GM18907 (cell line): ENCODE measurements at regions not wholly inside any gene's neighbourhood (a gene's known extent, or its start where the extent isn't known, plus 50 kb on each side); places are given as distances from the start of the nearest gene placed in this dataset.

Experiments
- ATAC-seq: cut with Tn5 transposase; IDR thresholded peaks from one replicate; pipeline ENCODE4 v1.9.1; 2021; ENCODE audit warnings: mild to moderate bottlenecking, moderate library complexity; ENCODE audit not compliant: unreplicated experiment

DNA sequence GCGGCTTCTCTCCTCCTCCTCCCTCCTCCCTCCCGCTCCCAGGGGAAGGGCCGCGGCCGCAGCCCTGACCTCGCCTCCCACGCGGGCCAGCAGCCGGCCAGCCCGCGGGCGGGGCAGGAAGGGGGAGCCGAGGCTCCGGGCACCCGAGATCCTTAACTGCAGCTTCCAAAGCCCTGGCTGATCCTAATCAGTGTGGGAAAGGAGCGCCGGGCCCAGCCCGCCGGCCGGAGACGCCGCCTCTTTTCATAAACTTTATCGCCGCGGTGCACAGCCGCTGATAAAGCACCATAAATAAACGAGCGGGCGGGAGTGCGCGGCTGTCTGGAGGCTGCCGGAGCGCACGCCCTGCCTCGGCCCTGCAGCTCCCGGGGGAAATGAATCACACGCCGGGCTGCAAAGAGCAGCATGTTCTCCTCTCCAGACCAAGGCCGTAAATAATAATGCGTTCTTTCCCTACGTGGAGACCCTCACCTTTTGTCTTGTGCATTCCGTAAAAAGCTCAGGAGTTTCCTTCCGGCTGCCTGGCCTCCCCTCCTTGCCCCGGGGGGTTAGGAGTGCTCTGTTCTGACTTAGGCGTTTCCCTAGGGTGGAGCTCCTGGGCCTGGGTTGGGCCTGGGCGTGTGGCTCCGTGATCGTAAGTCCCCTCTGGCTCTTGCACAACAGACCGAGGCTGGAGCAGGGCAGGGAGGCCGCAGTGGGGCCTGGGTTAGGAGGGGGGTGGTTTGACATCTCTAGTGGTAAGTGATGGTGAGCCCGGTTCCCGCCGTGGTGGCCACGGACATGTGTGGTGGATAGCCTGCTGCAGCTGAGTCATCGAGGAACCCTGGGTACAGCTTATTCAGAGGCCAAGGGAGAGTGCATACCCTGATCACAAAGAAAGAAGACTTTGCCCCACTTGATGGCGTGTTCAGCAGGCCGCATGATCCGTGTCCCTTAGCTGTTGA lies 132.6 kb upstream of the HES1 start:
- ATAC-seq = peak; percentile 66

DNA sequence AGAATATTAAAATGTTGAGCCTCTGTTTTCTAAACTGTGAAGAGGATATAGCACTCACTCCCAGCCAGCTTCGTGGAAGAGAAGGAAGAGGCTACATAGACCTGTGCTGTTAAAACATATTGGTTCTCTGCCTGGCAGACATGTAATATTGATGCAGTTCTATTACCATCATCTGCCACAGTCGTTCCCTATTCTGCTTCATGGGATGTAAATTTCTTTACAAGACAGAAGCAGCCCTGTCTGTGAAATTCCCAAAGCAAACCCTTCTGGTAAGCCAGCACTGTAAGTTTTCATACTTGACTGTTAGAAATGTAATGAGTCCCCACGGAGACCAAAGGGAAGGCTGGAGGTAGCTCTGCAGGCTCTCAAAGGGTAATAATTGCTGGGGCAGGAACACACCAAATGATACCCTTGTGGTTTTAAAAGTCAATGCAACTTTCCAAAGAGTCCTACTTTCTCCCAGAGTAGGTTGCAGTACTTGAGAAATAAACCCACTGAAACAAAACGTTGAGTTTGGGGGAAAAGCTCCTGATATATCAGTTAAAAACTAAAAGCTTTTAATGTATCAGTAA lies 129.9 kb upstream of the HES1 start:
- ATAC-seq = no peak

DNA sequence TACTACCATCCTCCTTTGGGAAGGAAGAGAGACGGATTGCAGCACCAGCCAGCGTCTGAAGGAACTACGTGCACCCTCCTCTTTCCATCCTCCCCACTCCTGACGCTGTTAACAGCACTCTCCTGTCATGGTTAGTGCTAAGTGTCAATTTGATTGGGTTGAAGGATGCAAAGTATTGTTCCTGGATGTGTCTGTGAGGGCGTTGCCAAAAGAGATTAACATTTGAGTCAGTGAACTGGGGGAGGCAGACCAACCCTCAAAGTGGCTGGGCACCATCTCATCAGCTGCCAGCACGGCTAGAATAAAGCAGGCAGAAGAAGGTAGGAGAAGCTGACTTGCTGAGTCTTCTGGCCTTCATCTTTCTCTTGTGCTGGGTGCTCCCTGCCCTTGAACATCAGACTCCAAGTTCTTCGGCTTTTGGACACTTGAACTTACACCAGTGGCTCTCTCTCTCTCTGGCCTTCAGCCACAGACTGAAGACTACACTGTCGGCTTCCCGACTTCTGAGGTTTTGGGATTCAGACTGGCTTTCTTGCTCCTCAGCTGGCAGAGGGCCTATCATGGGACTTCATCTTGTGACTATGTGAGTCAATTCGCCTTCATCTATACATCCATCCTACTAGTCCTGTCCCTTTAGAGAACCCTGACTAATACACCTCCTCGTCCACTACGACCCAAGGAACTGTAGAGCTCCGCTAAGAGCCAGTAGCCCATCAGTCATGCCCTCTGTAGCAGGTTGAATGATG lies 128.2 kb upstream of the HES1 start:
- ATAC-seq = no peak

DNA sequence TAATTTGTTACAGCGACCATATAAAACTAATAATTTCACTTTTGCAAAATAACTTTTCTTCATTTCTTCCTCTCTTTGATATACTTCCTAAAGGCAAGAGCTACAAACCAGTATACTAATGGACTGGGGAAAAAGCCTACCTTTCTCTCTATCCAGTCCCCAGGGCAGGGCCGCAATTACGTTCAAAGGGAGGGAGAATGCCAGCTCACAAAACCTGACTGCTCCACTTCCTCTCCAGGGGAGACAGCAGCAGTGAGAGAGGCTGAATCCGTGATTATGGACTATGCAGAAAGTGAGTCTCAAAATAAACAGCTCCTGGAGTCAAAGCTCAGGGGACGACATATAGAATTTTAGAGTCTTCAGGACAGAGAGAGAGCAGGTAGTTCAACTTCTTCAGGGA lies 126.9 kb upstream of the HES1 start:
- no peak for ATAC-seq

- no peak for ATAC-seq
These were observed 125.9 kb upstream of the HES1 start for GRCh38 chr3:194009892-194010533.

DNA sequence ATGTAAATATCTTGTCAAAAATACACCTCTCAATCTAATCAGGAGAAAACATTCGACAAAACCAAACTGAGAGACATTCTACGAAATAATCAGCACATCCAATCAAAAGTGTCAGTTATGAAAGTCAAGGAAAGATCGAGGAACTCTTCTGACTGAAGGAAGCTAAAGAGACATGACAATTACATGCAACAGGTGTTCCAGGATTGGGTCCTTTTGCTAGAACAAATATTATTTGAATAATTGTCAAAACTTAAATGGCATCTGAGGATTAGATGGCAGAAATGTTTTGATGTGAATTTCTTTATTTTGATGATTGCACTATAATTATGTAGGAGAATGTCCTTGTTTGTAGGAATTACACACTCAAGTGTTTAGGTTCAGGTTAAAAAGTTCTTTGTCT lies 124.1 kb upstream of the HES1 start:
- ATAC-seq = no peak

DNA sequence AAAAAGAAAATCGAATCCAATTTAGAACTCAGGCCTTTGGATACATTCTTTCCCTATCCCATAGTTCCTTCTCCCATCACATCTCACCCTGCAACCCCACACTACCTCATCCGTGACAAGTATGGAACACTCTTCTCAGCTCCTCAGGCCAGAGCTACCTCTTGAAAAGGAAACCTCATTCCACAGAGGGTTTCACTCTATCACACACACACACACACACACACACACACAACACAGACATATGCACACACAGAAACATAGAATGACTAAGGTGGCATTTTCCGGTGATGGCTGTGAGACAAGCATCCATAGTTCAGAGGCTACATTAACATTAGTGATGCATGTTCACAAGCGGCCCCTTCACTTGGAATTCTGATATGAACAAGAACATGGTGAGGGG lies 122.0 kb upstream of the HES1 start:
- no peak for ATAC-seq

DNA sequence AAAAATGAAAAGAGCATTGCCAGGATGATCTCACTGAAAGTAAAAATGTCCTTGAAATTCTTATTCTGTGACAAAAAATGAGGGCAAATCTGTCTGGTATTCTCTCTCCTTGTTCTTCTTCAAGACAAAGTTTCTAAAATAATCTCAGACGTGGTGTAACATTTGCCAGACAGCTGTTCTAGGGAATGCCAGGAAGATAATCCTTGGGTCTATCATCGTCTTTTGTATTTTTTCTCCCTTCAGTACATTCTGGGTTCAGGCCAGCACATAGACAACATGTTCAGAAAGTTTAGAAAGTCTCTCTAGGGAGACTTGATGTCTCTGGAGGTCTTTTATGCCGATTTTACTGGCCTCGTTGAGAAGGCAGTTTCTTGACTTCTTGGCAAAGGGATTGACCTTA lies 121.2 kb upstream of the HES1 start:
- no peak for ATAC-seq

- no peak for ATAC-seq
These were observed 116.4 kb upstream of the HES1 start for GRCh38 chr3:194019398-194020165.

- ATAC-seq = no peak
These were observed 113.9 kb upstream of the HES1 start for GRCh38 chr3:194022052-194022451.

DNA sequence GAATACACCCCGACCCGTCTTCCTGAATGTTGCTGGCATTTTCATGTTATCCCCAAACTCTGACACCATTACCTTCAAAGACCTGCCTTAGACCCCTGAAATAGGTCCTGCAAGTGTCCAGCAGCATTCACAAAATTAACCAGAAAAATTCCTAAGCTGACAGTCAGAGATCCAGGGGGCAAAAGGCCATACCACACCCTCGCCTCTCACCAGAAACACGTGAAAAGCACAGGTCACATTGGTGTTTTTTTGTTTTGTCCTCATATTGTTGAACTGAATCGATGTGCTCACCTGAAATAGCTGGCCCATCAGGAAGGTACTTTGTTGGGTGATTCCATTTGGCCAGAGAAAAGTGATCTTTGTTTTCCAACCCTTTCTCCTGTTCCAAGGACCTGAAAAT lies 113.1 kb upstream of the HES1 start:
- no peak for ATAC-seq

- ATAC-seq = no peak
These were observed 112.3 kb upstream of the HES1 start for GRCh38 chr3:194023501-194024280.

DNA sequence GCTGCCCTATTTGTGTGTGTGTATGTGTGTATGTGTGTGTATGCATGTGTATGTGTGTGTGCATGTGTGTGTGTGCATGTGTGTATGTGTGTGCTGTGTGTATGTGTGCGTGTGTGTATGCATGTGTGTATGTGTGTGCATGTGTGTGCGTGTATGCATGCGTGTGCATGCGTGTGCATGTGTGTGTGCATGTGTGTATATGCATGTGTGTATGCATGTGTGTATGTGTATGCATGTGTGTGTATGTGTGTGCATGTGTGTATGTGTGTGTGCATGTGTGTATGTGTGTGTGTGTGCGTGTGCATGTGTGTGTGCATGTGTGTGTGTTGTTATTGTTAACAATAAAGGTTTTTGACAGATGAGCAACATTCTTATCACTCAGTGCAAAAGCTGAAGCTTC lies 110.8 kb upstream of the HES1 start:
- no peak for ATAC-seq

DNA sequence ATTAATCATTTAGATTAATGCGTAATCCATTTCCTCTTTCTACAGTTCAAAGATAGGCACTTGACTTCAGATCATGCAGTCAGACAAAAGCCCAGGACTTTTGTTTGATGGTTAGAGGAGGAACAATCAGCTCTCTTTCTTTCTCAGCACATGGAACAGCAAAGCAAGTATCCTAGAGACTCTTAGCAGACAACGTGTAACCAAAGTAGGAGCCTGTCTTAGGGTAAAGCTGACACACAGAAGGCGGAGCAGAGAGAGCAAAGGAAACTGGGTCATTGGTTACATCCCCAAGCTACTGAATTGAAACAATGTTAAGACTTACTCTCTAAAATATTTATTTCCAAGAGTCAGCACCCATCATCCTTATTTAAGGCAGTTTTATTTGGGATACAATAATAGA lies 110.0 kb upstream of the HES1 start:
- no peak for ATAC-seq

DNA sequence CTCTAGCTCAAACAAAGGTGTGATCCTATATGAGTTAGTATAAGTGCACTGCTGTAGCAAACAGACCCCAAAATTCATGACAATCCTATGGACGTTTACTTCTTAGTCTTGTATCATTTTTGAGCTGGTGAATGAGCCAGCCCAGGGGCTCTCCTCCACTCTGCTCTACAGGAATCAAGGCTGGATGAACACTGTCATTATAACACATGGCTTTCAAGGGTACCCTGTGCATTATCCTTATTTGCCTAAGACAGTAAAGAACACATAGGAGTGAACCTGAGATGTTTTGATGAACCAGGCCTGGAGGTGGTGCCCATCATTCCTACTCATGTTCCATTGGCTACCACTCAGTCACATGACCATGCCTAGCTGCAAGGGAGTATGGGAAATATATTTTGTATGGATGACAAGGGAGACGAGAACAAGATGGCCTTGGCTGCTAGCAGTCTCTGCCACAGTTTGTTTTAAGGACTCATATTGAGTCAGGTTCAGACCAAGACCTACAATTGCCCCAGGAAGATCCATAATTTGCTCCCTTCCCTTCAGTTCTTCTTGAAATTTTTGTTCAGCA lies 107.4 kb upstream of the HES1 start:
- no peak for ATAC-seq

GRCh38 chr3:194029846-194030245 lies 106.1 kb upstream of the HES1 start:
- no peak for ATAC-seq

DNA sequence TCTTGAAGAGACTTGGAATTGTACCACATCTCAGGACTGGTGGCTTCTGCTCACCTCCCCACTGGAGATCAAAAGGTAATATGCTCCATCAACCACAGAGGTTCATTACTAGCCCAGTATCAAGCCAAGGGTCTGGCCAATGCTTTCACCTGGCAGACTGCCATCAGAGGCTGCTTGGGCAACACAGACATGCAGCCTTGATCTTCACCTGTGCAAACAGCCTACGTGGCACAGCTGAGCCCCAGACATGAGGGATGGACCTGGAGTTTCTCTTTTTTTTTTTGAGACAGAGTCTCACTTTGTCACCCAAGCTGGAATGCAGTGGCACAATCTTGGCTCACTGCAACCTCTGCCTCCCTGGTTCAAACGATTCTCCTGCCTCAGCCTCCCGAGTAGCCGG lies 105.6 kb upstream of the HES1 start:
- ATAC-seq = no peak

DNA sequence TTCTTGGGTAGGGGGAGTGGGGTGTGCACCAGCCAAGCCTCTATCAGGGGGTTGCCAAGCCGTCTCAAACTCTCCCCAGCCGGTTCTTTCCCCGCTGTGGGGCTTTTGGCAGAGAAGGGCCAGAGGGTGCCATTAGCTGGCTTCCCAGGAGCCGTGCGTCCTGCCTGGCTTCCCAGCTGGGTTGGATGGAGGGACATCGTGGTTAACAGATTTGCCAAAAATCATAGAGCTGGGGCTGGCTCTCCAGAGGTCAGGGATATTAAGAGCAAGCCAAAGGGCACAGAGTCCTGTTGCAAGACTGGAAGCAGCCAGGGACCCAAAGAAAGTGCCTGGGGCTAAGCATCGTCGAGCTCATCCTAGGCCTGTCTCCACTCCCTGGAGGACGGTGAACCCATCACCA lies 104.6 kb upstream of the HES1 start:
- ATAC-seq = no peak

DNA sequence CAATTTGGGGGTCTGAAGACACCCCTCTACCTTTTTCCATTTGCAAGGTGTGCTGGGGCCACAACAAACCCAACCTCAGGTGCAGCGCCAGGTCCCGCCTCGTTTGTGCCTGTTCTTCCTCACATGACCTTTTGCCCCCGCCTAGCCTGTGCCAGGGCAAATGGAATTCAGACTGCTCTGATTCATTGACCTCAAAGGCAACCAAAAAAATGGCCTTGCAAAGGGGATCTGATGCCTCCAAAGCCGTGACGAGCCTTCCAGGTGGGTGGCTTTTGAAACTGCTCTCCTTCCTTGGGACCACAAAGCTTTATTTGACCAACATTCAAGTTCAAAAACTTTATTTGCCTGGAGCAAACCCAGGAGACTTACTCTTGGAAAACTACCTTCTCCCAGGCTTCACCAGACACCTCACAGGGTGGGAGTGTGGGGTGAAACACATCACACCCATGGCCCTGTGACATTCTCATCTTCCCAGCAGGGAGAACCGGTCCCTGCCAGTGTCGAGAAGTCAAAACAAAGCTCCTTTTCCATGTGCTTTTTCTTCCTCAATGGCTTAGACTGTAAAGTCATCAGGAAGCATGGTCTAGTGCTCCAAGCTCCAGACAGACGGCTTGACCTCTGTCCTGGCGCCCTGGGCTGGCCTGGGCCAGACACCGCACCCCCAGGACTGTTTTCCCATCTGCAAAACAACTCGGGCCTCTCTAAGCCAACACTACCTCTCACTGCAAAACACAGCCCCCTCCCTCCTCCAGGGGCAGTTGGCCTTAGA lies 103.9 kb upstream of the HES1 start:
- no peak for ATAC-seq
